ENCODE measurements at regions not wholly inside any gene's neighbourhood (a gene's known extent, or its start where the extent isn't known, plus 50 kb on each side); places are given as distances from the start of the nearest gene placed in this dataset.

DNA sequence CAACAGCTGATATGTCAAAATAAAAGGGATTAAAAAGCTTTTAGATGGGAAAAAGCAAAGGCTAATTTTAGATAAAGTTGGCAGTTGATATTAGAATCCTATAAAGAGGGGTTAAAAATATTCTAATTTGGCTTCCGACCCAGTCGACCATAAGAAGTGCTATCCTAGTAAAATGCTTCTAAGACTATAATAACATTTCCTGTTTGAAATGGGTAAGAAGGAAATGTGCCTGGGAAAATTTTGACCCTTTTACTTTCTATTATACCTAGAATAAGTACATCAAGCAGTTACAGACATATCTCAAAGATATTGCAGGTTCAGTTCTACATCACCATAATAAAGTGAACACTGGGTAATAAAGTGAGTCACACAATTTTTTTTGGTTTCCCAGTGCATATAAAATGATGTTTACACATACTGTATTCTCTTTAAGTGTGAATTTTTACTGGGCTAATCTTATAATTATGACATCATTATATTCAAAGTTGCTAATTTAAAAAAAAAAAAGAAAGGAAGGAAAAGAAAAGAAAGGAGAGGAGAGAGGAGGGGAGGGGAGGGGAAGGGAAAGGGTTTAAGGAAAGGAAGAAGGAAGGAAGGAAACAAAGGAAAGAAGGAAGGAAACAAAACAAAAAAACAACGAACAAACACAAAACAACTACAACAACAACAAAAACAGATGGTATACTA is 308.2 kb upstream of the NR5A2 start:
- H3K27me3 ChIP-seq: no peaks in the 10 kb centered on the region
- no peaks in the 10 kb centered on the region for H3K9me3 ChIP-seq
- intact Hi-C loops (cut with DNase I): no loop called here
- DNase-seq (ENCODE audit: extremely low spot score): no peak
- H3K27ac ChIP-seq (replicated peaks in 1 of 4): no peak overlapping the region
- H3K36me3 ChIP-seq: no peaks in the 10 kb centered on the region
- TF ChIP-seq, protein P1, sequence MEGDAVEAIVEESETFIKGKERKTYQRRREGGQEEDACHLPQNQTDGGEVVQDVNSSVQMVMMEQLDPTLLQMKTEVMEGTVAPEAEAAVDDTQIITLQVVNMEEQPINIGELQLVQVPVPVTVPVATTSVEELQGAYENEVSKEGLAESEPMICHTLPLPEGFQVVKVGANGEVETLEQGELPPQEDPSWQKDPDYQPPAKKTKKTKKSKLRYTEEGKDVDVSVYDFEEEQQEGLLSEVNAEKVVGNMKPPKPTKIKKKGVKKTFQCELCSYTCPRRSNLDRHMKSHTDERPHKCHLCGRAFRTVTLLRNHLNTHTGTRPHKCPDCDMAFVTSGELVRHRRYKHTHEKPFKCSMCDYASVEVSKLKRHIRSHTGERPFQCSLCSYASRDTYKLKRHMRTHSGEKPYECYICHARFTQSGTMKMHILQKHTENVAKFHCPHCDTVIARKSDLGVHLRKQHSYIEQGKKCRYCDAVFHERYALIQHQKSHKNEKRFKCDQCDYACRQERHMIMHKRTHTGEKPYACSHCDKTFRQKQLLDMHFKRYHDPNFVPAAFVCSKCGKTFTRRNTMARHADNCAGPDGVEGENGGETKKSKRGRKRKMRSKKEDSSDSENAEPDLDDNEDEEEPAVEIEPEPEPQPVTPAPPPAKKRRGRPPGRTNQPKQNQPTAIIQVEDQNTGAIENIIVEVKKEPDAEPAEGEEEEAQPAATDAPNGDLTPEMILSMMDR (IDR thresholded peaks at IDR 0.05): no peak
- TF ChIP-seq POLR2A (IDR thresholded peaks at IDR 0.05; ENCODE audit: low read depth) (no peak), POLR2AphosphoS5 (IDR thresholded peaks at IDR 0.05) (no peak), EP300 (IDR thresholded peaks at IDR 0.05) (no peak)
- 73% methylated on average over 3 of the region's 3 CpGs for WGBS
- H3K4me1 ChIP-seq: peaks cover 0 to 4% (median 0%) of the 10 kb centered on the region in 4 donors
- no peak overlapping the region for H3K4me3 ChIP-seq

DNA sequence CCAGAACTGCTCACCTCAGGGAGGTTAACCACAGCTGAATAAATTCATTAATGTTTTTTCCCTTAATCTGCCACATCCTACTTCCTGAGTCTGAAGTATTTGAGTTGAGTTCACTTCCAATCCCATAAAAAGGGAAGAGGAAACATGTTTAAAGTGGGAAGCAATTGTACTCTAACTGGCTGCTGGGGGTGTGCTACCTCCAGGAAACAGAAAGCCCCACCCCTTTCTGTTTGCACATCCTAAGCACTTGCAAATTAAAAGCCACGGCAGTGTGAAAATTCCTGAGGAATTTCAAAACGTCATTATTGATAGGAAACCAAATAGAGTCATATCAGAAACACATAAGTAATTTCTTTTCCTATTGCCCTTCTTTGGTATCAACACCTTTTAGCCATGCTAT is 307.0 kb upstream of the NR5A2 start:
- intact Hi-C loops (cut with DNase I): no loop called here
- Histone ChIP-seq H3K27ac (replicated peaks in 1 of 4) (no peak overlapping the region), H3K4me1 (peaks cover 0 to 4% (median 0%) of the 10 kb centered on the region in 4 donors), H3K36me3 (no peaks in the 10 kb centered on the region), H3K27me3 (no peaks in the 10 kb centered on the region), H3K4me3 (no peak overlapping the region), H3K9me3 (no peaks in the 10 kb centered on the region)
- TF ChIP-seq POLR2AphosphoS5 (IDR thresholded peaks at IDR 0.05): no peak
- TF ChIP-seq EP300 (IDR thresholded peaks at IDR 0.05): no peak
- TF ChIP-seq, protein P1 (IDR thresholded peaks at IDR 0.05): no peak
- no peak for TF ChIP-seq POLR2A (IDR thresholded peaks at IDR 0.05; ENCODE audit: low read depth)
- WGBS: 3% methylated on average over 2 of the region's 2 CpGs
- DNase-seq (ENCODE audit: extremely low spot score): no peak

- Histone ChIP-seq H3K27me3 (no peaks in the 10 kb centered on the region), H3K27ac (replicated peaks in 1 of 4) (no peak overlapping the region), H3K4me3 (no peak overlapping the region), H3K9me3 (no peaks in the 10 kb centered on the region), H3K36me3 (no peaks in the 10 kb centered on the region), H3K4me1 (peaks cover 0 to 4% (median 0%) of the 10 kb centered on the region in 4 donors)
- intact Hi-C loops (cut with DNase I): no loop called here
- no peak for TF ChIP-seq POLR2A (IDR thresholded peaks at IDR 0.05; ENCODE audit: low read depth)
- no peak for TF ChIP-seq EP300 (IDR thresholded peaks at IDR 0.05)
- TF ChIP-seq, protein P1 (IDR thresholded peaks at IDR 0.05): no peak
- no peak for TF ChIP-seq POLR2AphosphoS5 (IDR thresholded peaks at IDR 0.05)
- WGBS: 73% methylated on average over 1 of the region's 1 CpG
- no peak for DNase-seq (ENCODE audit: extremely low spot score)
Measured at GRCh38 chr1:199721001-199721400, 306.5 kb upstream of the NR5A2 start.

DNA sequence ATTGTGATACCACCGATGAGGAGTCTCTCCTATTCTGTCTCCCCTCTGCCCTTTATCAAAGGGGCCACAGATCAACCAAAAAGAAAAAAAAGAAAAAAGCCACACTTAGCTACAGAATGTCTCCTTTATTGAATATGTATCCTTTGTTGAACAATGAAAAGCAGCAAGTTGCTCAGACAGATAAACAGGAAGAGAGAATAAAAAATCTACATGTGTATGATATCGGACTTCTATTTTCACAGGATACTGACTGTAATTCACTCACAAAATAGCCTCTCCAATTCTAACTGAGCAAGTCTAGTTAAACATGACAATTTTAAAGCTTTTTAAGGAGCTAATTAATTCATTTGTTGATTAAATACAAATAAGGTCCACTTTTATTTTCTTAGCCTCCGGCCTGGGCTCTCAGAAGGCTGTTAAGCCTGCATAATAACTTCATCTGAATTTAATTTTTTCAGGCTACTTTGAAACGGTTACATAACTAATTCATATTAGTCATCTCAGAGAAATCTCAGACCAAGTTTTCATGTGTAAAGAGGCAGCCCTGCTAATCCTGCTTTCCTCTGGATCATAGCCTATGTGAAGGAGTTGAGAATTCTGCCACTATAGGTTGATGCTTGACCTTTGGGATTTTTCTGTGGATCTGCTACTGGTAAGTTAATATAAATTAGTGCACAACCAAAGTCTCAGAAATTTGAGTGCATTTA is 304.1 kb upstream of the NR5A2 start:
- intact Hi-C loops (cut with DNase I): no loop called here
- Histone ChIP-seq H3K36me3 (no peaks in the 10 kb centered on the region), H3K27ac (replicated peaks in 1 of 4) (no peak overlapping the region), H3K4me1 (peaks cover 0 to 4% (median 0%) of the 10 kb centered on the region in 4 donors), H3K4me3 (no peak overlapping the region), H3K27me3 (no peaks in the 10 kb centered on the region), H3K9me3 (no peaks in the 10 kb centered on the region)
- TF ChIP-seq POLR2A (IDR thresholded peaks at IDR 0.05; ENCODE audit: low read depth) (no peak), POLR2AphosphoS5 (IDR thresholded peaks at IDR 0.05) (no peak), EP300 (IDR thresholded peaks at IDR 0.05) (no peak)
- TF ChIP-seq, protein P1 (IDR thresholded peaks at IDR 0.05): no peak
- no peak for DNase-seq (ENCODE audit: extremely low spot score)
- WGBS: 42% methylated on average over 4 of the region's 4 CpGs
